ENCODE measurements at regions not wholly inside any gene's neighbourhood (a gene's known extent, or its start where the extent isn't known, plus 50 kb on each side); places are given as distances from the start of the nearest gene placed in this dataset.

GRCh38 chr7:79534128-79534527, 80.7 kb upstream of the MAGI2 start:
- H3K27me3 ChIP-seq (ENCODE audit: control insufficient read depth in 5 of 5, insufficient read depth in 4 of 5, low read length in 5 of 5), result no peaks in the 10 kb centered on the region
- no peak overlapping the region for H3K27ac ChIP-seq (ENCODE audit: low read depth, low read length)
- no peak overlapping the region for H3K4me3 ChIP-seq (ENCODE audit: low read depth in 1 of 5, low read length in 5 of 5)
- H3K4me1 ChIP-seq (ENCODE audit: control insufficient read depth in 5 of 5, insufficient read depth in 5 of 5, low read length in 5 of 5), result peaks cover 0 to 10% (median 0%) of the 10 kb centered on the region in 5 donors
- H3K9ac ChIP-seq (ENCODE audit: low read length in 5 of 5), result no peak overlapping the region
- H3K9me3 ChIP-seq (ENCODE audit: control insufficient read depth in 5 of 5, low read length in 5 of 5), result no peaks in the 10 kb centered on the region
- no peaks in the 10 kb centered on the region for H3K36me3 ChIP-seq (ENCODE audit: control insufficient read depth in 5 of 5, insufficient read depth in 5 of 5, low read length in 5 of 5)

DNA sequence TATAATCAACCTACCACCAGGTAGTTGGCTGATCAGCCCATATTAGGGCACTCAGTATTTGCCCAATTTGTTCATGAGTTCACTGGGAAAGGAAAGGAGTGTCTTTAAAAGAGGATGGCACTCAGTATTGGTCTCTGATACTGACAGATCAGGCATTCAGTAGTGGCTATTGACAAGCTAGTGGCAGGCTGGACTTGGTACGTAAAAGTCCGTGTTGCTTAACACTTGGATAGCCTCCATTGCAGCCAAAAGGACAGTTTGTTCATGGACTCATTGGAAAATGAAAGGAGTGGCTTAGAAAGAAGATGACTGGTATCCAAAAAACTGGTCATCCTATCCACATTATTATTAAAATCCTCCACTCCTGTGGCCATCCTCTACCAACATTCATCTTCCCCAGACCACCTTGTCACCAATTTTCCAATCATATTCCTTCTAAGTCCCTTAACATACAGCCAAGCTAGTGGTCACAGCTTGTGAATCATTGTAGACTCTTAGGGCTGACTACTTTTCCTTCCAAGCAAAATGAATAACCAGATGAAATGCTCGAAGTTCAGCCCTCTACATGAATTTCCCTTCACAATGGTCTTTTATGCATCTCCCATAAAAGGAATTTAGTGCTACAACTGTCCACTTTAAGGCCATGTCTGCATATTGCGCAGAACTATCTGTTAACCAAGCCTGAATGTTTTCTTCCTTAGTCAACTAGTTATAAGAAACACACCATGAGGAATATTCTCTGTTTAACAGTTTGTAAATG, 78.6 kb upstream of the MAGI2 start:
- no peaks in the 10 kb centered on the region for H3K9me3 ChIP-seq (ENCODE audit: control insufficient read depth in 5 of 5, low read length in 5 of 5)
- no peaks in the 10 kb centered on the region for H3K27me3 ChIP-seq (ENCODE audit: control insufficient read depth in 5 of 5, insufficient read depth in 4 of 5, low read length in 5 of 5)
- no peak overlapping the region for H3K4me3 ChIP-seq (ENCODE audit: low read depth in 1 of 5, low read length in 5 of 5)
- H3K27ac ChIP-seq (ENCODE audit: low read depth, low read length), result no peak overlapping the region
- H3K9ac ChIP-seq (ENCODE audit: low read length in 5 of 5), result no peak overlapping the region
- no peaks in the 10 kb centered on the region for H3K36me3 ChIP-seq (ENCODE audit: control insufficient read depth in 5 of 5, insufficient read depth in 5 of 5, low read length in 5 of 5)
- H3K4me1 ChIP-seq (ENCODE audit: control insufficient read depth in 5 of 5, insufficient read depth in 5 of 5, low read length in 5 of 5), result peaks cover 0 to 10% (median 0%) of the 10 kb centered on the region in 5 donors

DNA sequence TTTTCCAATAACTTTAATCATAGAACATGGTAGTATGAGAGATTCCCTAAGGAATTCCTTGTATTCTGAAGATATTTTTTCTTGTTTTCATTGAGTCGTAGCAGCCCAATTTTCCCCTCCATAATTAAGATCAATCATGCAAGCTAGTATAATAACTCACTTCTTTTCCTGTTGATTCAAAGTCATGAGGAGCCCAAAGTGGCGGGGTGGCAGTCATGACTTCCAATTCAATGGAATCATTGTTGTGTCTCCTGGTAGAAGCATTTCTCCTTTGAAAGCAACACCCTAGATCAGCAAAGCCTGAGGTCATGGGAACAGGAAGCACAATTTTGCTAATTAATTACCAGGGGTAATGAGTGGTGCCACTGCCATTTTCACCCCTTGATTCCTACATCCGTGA, 77.6 kb upstream of the MAGI2 start:
- peaks cover 0 to 10% (median 0%) of the 10 kb centered on the region in 5 donors for H3K4me1 ChIP-seq (ENCODE audit: control insufficient read depth in 5 of 5, insufficient read depth in 5 of 5, low read length in 5 of 5)
- H3K36me3 ChIP-seq (ENCODE audit: control insufficient read depth in 5 of 5, insufficient read depth in 5 of 5, low read length in 5 of 5), result no peaks in the 10 kb centered on the region
- H3K9ac ChIP-seq (ENCODE audit: low read length in 5 of 5), result no peak overlapping the region
- H3K27ac ChIP-seq (ENCODE audit: low read depth, low read length), result no peak overlapping the region
- H3K9me3 ChIP-seq (ENCODE audit: control insufficient read depth in 5 of 5, low read length in 5 of 5), result no peaks in the 10 kb centered on the region
- H3K4me3 ChIP-seq (ENCODE audit: low read depth in 1 of 5, low read length in 5 of 5), result no peak overlapping the region
- no peaks in the 10 kb centered on the region for H3K27me3 ChIP-seq (ENCODE audit: control insufficient read depth in 5 of 5, insufficient read depth in 4 of 5, low read length in 5 of 5)

DNA sequence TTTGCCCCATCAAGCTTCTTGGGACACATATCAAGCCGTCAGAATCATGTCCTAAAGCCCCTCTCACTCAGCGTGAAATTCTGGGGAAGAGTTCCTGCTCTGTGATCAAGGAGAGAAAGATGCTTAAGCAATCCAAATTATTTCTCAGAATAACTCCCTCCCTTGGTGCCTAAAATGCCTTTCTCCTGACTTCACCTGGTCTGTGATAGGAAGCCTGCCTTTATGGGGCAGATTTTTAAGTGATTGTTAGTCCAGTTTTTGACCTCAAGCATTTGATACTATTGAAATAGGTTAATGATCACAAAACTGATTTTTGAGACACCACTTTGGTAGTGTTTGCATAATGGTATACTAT, 76.4 kb upstream of the MAGI2 start:
- H3K4me1 ChIP-seq (ENCODE audit: control insufficient read depth in 5 of 5, insufficient read depth in 5 of 5, low read length in 5 of 5), result peaks cover 0 to 10% (median 0%) of the 10 kb centered on the region in 5 donors
- no peak overlapping the region for H3K27ac ChIP-seq (ENCODE audit: low read depth, low read length)
- no peak overlapping the region for H3K9ac ChIP-seq (ENCODE audit: low read length in 5 of 5)
- no peaks in the 10 kb centered on the region for H3K36me3 ChIP-seq (ENCODE audit: control insufficient read depth in 5 of 5, insufficient read depth in 5 of 5, low read length in 5 of 5)
- no peak overlapping the region for H3K4me3 ChIP-seq (ENCODE audit: low read depth in 1 of 5, low read length in 5 of 5)
- no peaks in the 10 kb centered on the region for H3K9me3 ChIP-seq (ENCODE audit: control insufficient read depth in 5 of 5, low read length in 5 of 5)
- no peaks in the 10 kb centered on the region for H3K27me3 ChIP-seq (ENCODE audit: control insufficient read depth in 5 of 5, insufficient read depth in 4 of 5, low read length in 5 of 5)

DNA sequence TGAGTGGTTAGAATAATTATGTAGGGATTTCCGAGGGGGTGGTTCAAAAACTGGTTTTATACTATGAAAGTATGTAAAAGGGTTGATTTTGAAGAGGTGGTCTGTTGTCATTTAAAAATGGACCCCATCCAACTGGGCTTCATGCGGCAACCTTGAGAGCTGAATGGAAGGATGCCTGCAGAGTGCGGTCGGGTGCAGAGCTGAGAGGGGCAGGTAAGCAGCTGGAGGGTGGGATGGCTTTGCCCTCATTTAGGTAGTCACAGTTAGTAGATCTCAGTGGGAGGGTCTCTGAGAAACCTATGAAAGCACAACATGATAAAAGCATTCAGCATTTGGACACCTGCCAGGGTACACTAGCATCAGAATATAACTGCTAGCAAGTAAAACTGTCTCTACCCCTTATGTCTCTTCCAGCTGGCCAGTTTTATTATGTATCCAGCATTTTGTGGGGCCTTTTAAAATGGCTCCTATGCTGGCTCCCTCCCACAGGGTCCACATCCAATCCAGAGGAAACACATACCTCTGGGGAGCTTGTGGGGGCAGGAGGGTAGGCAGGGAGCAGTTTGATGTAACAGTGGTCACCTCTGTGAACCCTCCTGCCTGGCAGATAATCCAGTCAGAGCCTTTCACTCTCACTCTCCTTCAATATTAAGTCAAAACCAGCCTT, 75.9 kb upstream of the MAGI2 start:
- H3K9me3 ChIP-seq (ENCODE audit: control insufficient read depth in 5 of 5, low read length in 5 of 5), result no peaks in the 10 kb centered on the region
- no peaks in the 10 kb centered on the region for H3K36me3 ChIP-seq (ENCODE audit: control insufficient read depth in 5 of 5, insufficient read depth in 5 of 5, low read length in 5 of 5)
- no peak overlapping the region for H3K27ac ChIP-seq (ENCODE audit: low read depth, low read length)
- H3K4me1 ChIP-seq (ENCODE audit: control insufficient read depth in 5 of 5, insufficient read depth in 5 of 5, low read length in 5 of 5), result peaks cover 0 to 7% (median 0%) of the 10 kb centered on the region in 5 donors
- no peaks in the 10 kb centered on the region for H3K27me3 ChIP-seq (ENCODE audit: control insufficient read depth in 5 of 5, insufficient read depth in 4 of 5, low read length in 5 of 5)
- H3K9ac ChIP-seq (ENCODE audit: low read length in 5 of 5), result no peak overlapping the region
- no peak overlapping the region for H3K4me3 ChIP-seq (ENCODE audit: low read depth in 1 of 5, low read length in 5 of 5)

DNA sequence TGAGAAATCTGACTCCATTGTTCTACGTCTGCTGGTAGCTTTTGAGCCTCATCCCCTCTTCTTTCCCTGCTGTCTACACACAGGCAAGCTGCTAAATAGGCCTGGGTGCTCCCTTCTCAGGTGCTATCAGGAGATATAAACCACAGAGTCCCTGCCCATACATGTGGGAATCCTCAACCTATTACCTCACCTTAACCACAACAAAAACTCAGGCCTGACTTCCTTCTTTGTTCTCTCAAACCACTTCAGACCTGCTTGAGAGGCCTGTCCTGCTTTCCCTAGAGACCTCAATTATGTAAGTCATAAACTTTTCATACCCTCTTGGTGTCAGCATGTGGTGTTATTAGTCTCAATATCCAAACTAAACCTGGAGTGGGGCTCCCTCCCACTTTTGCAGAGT, 75.0 kb upstream of the MAGI2 start:
- Histone ChIP-seq H3K27me3 (ENCODE audit: control insufficient read depth in 5 of 5, insufficient read depth in 4 of 5, low read length in 5 of 5) (no peaks in the 10 kb centered on the region), H3K36me3 (ENCODE audit: control insufficient read depth in 5 of 5, insufficient read depth in 5 of 5, low read length in 5 of 5) (no peaks in the 10 kb centered on the region), H3K9ac (ENCODE audit: low read length in 5 of 5) (no peak overlapping the region), H3K27ac (ENCODE audit: low read depth, low read length) (no peak overlapping the region), H3K4me3 (ENCODE audit: low read depth in 1 of 5, low read length in 5 of 5) (no peak overlapping the region), H3K9me3 (ENCODE audit: control insufficient read depth in 5 of 5, low read length in 5 of 5) (no peaks in the 10 kb centered on the region), H3K4me1 (ENCODE audit: control insufficient read depth in 5 of 5, insufficient read depth in 5 of 5, low read length in 5 of 5) (peaks cover 0 to 4% (median 0%) of the 10 kb centered on the region in 5 donors)

GRCh38 chr7:79524048-79524447, 70.6 kb upstream of the MAGI2 start:
- Histone ChIP-seq H3K4me3 (ENCODE audit: low read depth in 1 of 5, low read length in 5 of 5) (no peak overlapping the region), H3K36me3 (ENCODE audit: control insufficient read depth in 5 of 5, insufficient read depth in 5 of 5, low read length in 5 of 5) (no peaks in the 10 kb centered on the region), H3K27ac (ENCODE audit: low read depth, low read length) (no peak overlapping the region), H3K9me3 (ENCODE audit: control insufficient read depth in 5 of 5, low read length in 5 of 5) (no peaks in the 10 kb centered on the region), H3K9ac (ENCODE audit: low read length in 5 of 5) (no peak overlapping the region), H3K4me1 (ENCODE audit: control insufficient read depth in 5 of 5, insufficient read depth in 5 of 5, low read length in 5 of 5) (no peaks in the 10 kb centered on the region), H3K27me3 (ENCODE audit: control insufficient read depth in 5 of 5, insufficient read depth in 4 of 5, low read length in 5 of 5) (no peaks in the 10 kb centered on the region)

DNA sequence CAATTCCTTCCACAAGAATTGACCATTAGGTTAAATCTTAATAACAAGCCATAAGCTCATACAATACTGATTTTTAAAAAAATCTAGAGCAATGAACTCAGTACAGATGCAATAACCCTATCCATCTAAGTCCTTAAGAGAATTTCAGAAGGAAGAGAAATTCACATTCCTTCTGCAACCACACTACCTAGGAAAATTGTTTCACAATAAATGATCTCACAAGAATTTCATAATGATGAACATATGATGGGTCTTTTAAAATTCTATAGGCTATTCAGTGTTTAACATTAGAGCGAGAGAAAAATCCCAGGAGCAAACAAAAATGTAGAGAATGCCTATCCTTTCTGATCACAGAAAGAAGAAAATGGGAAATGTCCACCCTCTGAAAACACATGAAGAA, 70.0 kb upstream of the MAGI2 start:
- H3K36me3 ChIP-seq (ENCODE audit: control insufficient read depth in 5 of 5, insufficient read depth in 5 of 5, low read length in 5 of 5), result no peaks in the 10 kb centered on the region
- no peak overlapping the region for H3K27ac ChIP-seq (ENCODE audit: low read depth, low read length)
- H3K4me1 ChIP-seq (ENCODE audit: control insufficient read depth in 5 of 5, insufficient read depth in 5 of 5, low read length in 5 of 5), result no peaks in the 10 kb centered on the region
- no peaks in the 10 kb centered on the region for H3K27me3 ChIP-seq (ENCODE audit: control insufficient read depth in 5 of 5, insufficient read depth in 4 of 5, low read length in 5 of 5)
- no peak overlapping the region for H3K4me3 ChIP-seq (ENCODE audit: low read depth in 1 of 5, low read length in 5 of 5)
- H3K9ac ChIP-seq (ENCODE audit: low read length in 5 of 5), result no peak overlapping the region
- H3K9me3 ChIP-seq (ENCODE audit: control insufficient read depth in 5 of 5, low read length in 5 of 5), result no peaks in the 10 kb centered on the region

- Histone ChIP-seq H3K27me3 (ENCODE audit: control insufficient read depth in 5 of 5, insufficient read depth in 4 of 5, low read length in 5 of 5) (no peaks in the 10 kb centered on the region), H3K4me1 (ENCODE audit: control insufficient read depth in 5 of 5, insufficient read depth in 5 of 5, low read length in 5 of 5) (no peaks in the 10 kb centered on the region), H3K4me3 (ENCODE audit: low read depth in 1 of 5, low read length in 5 of 5) (no peak overlapping the region), H3K36me3 (ENCODE audit: control insufficient read depth in 5 of 5, insufficient read depth in 5 of 5, low read length in 5 of 5) (no peaks in the 10 kb centered on the region), H3K27ac (ENCODE audit: low read depth, low read length) (no peak overlapping the region), H3K9ac (ENCODE audit: low read length in 5 of 5) (no peak overlapping the region), H3K9me3 (ENCODE audit: control insufficient read depth in 5 of 5, low read length in 5 of 5) (no peaks in the 10 kb centered on the region)
Measured at GRCh38 chr7:79520543-79520942, 67.1 kb upstream of the MAGI2 start.

DNA sequence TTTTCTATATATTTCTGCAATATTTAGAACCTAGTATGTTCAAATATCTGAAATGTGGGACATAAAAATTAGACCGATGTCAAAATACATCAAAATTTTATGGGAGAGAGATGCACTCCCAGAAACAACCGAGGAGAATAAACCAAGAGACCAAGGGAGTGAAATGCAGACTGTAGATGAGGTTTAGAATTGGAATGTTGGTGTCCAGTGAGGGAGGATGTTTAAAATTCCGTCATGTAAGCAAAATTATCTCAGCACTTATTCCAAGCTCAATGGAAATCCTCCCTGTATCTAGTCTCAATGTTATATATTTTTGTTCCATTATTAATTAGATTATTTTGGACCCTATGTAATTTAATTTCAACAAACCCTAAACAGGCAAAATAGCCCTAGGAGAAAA, 61.9 kb upstream of the MAGI2 start:
- no peaks in the 10 kb centered on the region for H3K9me3 ChIP-seq (ENCODE audit: control insufficient read depth in 5 of 5, low read length in 5 of 5)
- H3K36me3 ChIP-seq (ENCODE audit: control insufficient read depth in 5 of 5, insufficient read depth in 5 of 5, low read length in 5 of 5), result no peaks in the 10 kb centered on the region
- no peak overlapping the region for H3K27ac ChIP-seq (ENCODE audit: low read depth, low read length)
- H3K9ac ChIP-seq (ENCODE audit: low read length in 5 of 5), result no peak overlapping the region
- H3K27me3 ChIP-seq (ENCODE audit: control insufficient read depth in 5 of 5, insufficient read depth in 4 of 5, low read length in 5 of 5), result no peaks in the 10 kb centered on the region
- H3K4me1 ChIP-seq (ENCODE audit: control insufficient read depth in 5 of 5, insufficient read depth in 5 of 5, low read length in 5 of 5), result no peaks in the 10 kb centered on the region
- no peak overlapping the region for H3K4me3 ChIP-seq (ENCODE audit: low read depth in 1 of 5, low read length in 5 of 5)

Data from subcutaneous abdominal adipose tissue (tissue), 5 donors.